ENCODE measurements at regions not wholly inside any gene's neighbourhood (a gene's known extent, or its start where the extent isn't known, plus 50 kb on each side); places are given as distances from the start of the nearest gene placed in this dataset.

- no peak for TF ChIP-seq CTCF (conservative IDR thresholded peaks at IDR 0.05)
- TF ChIP-seq ZFX (IDR thresholded peaks at IDR 0.05), result no peak
These were observed 83.7 kb upstream of the APCDD1 start for GRCh38 chr18:10370716-10371115.
